CD8-positive, alpha-beta memory T cell (primary cell): ENCODE measurements at regions not wholly inside any gene's neighbourhood (a gene's known extent, or its start where the extent isn't known, plus 50 kb on each side); places are given as distances from the start of the nearest gene placed in this dataset.
"Not testable (repeated sequence)": the region's sequence is repeated elsewhere in the genome, so short reads cannot be mapped to it uniquely, and the experiment has no call there.

Experiments used
- CTCF ChIA-PET: fragments of 350-600 bp; sonication (Branson Sonifier 250); formaldehyde crosslinking; loops from one replicate; lab custom pipeline; 2021; ENCODE audit warnings: antibody characterized with exemption; lab: Charles Lee
- POLR2A ChIA-PET: fragments of 350-600 bp; sonication (Branson Sonifier 250); formaldehyde crosslinking; loops from one replicate; lab custom pipeline; 2021; ENCODE audit warnings: antibody characterized with exemption; lab: Charles Lee
- DNase-seq, 5 donors: peaks; one replicate each; pipeline versions ENCODE4 v3.0.0 to v3.0.0-alpha.2; 2020 to 2022; ENCODE audit warnings: mixed read lengths in 1 of 5
- H3K27ac ChIP-seq: one replicate; pipeline ENCODE4 v1.7.0; 2013; ENCODE audit warnings: low read depth, mild to moderate bottlenecking, low read length, moderate library complexity
- H3K27me3 ChIP-seq: 2 replicates; pipeline ENCODE4 v1.7.0; 2013; ENCODE audit warnings: low read length, mild to moderate bottlenecking; ENCODE audit not compliant: insufficient read depth, poor library complexity, severe bottlenecking
- H3K36me3 ChIP-seq: 2 replicates; pipeline ENCODE4 v1.7.0; 2013; ENCODE audit warnings: mild to moderate bottlenecking, low read length, moderate library complexity; ENCODE audit not compliant: insufficient read depth
- H3K4me1 ChIP-seq: 2 replicates; pipeline ENCODE4 v1.7.0; 2013; ENCODE audit warnings: mild to moderate bottlenecking, low read length, moderate library complexity; ENCODE audit not compliant: insufficient read depth
- H3K4me3 ChIP-seq: 2 replicates; pipeline ENCODE4 v1.7.0; 2013; ENCODE audit warnings: mild to moderate bottlenecking, low read length
- H3K9me3 ChIP-seq: 2 replicates; pipeline ENCODE4 v1.7.0; 2013; ENCODE audit warnings: mild to moderate bottlenecking, low read length
- H3K27ac Mint-ChIP-seq, 8 donors: one replicate each; pipeline ENCODE4 v1.8.0; 2020 to 2021; ENCODE audit warnings: mixed read lengths in 8 of 8, mild to moderate bottlenecking in 6 of 8, inconsistent platforms in 3 of 8, moderate library complexity in 3 of 8
- H3K27me3 Mint-ChIP-seq, 2 donors: one replicate each; pipeline ENCODE4 v1.8.0; 2020 to 2021; ENCODE audit warnings: mixed read lengths in 2 of 2, mild to moderate bottlenecking in 1 of 2, moderate library complexity in 1 of 2
- H3K36me3 Mint-ChIP-seq, 3 donors: one replicate each; pipeline ENCODE4 v1.8.0; 2020 to 2021; ENCODE audit warnings: mixed read lengths in 3 of 3, inconsistent platforms in 1 of 3, mild to moderate bottlenecking in 1 of 3
- H3K4me1 Mint-ChIP-seq, 3 donors: one replicate each; pipeline ENCODE4 v1.8.0; 2020 to 2021; ENCODE audit warnings: mixed read lengths in 3 of 3, inconsistent platforms in 1 of 3, mild to moderate bottlenecking in 1 of 3
- H3K4me3 Mint-ChIP-seq, 7 donors: one replicate each; pipeline ENCODE4 v1.8.0; 2020 to 2021; ENCODE audit warnings: mixed read lengths in 7 of 7, mild to moderate bottlenecking in 6 of 7, moderate library complexity in 4 of 7, inconsistent platforms in 2 of 7
- H3K9me3 Mint-ChIP-seq, 5 donors: one replicate each; pipeline ENCODE4 v1.8.0; 2020 to 2022; ENCODE audit warnings: mixed read lengths in 5 of 5, mild to moderate bottlenecking in 3 of 5, moderate library complexity in 2 of 5, inconsistent platforms in 1 of 5

DNA sequence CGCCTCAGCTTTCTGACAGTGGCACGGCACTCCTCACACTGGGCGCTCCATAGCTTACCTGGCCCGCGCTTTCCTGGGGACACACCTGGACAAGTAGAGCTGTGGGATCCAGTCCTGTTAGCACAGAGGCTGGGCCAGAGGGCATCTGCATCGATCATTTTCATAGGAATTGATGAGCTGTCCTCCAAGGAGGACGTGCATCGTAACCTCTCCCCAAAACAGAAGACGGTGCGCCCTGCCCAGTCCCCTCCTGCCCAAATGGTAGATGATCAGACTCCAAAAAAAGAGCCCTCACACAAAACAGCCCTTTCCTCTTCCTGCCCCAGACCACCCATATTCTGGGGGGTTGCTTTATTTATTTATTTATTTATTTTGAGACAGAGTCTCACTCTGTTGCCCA is 161.2 kb downstream of the CTTN start:
- Mint-ChIP-seq H3K4me1 (no peaks in the 10 kb centered on the region), H3K4me3 (no peak overlapping the region), H3K9me3 (no peaks in the 10 kb centered on the region), H3K36me3 (no peaks in the 10 kb centered on the region), H3K27ac (no peak overlapping the region), H3K27me3 (peaks cover 0 to 3% of the 10 kb centered on the region in 2 donors)
- H3K4me1 ChIP-seq = no peaks in the 10 kb centered on the region
- peak in 1 of 5 donors; percentile 26 for DNase-seq
- POLR2A ChIA-PET = no interaction called here
- H3K27me3 ChIP-seq = no peaks in the 10 kb centered on the region
- no peaks in the 10 kb centered on the region for H3K36me3 ChIP-seq
- no peak overlapping the region for H3K4me3 ChIP-seq
- no peaks in the 10 kb centered on the region for H3K9me3 ChIP-seq
- H3K27ac ChIP-seq = no peak overlapping the region
- CTCF ChIA-PET = no interaction called here

DNA sequence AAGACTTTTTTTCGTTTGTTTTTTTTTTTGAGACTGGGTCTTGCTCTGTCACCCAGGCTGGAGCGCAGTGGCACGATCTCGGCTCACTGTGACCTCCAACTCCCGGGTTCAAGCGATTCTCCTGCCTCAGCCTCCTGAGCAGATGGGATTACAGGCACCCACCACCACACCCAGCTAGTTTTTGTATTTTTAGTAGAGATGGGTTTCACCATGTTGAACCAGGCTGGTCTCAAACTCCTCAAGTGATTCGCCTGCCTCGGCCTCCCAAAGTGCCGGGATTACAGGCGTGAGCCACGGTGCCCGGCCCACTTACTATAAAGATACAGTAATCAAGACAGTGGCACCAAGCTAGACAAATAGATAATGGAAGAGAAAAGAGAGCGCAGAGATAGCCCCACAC is 162.3 kb downstream of the CTTN start:
- POLR2A ChIA-PET, H3K9me3 Mint-ChIP-seq, H3K9me3 ChIP-seq, H3K36me3 ChIP-seq, H3K4me3 ChIP-seq, H3K27me3 ChIP-seq, H3K27ac Mint-ChIP-seq, H3K4me3 Mint-ChIP-seq, H3K27ac ChIP-seq, CTCF ChIA-PET, H3K36me3 Mint-ChIP-seq, H3K4me1 Mint-ChIP-seq, H3K4me1 ChIP-seq: not testable (repeated sequence)
- H3K27me3 Mint-ChIP-seq = peaks cover 2 to 10% of the 10 kb centered on the region in 2 donors
- peak in 1 of 5 donors; percentile 14 for DNase-seq

GRCh38 chr11:70566768-70567530 is 168.6 kb downstream of the CTTN start:
- H3K27ac Mint-ChIP-seq = peak overlapping the region in 1 of 8 donors; percentile 32

DNA sequence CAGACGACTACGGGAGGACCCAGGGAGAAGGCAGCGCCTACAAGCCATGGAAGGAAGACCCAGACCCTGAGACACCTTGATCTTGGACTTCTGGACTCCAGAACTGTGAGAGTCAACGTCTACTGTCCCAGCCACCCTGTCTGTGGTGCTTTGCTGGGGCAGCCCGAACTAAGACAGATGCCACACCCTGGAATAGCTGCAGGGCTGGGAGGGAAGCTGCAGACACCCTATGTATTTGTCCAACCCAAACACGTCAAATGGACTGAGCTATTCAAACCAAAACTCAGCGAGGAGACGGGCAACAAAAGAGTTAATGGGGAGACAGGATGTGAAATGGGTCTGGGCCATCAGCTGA is 169.3 kb downstream of the CTTN start:
- Mint-ChIP-seq H3K4me3 (no peak overlapping the region), H3K27ac (no peak overlapping the region)

More at GRCh38 chr11:70566768-70567530, 168.6 kb downstream of the CTTN start:
- ChIA-PET POLR2A (no interaction called here), CTCF (no interaction called here)
- Histone ChIP-seq H3K4me3 (no peak overlapping the region), H3K27ac (no peak overlapping the region), H3K4me1 (no peaks in the 10 kb centered on the region), H3K36me3 (no peaks in the 10 kb centered on the region), H3K27me3 (peaks cover 8% of the 10 kb centered on the region), H3K9me3 (no peaks in the 10 kb centered on the region)
- DNase-seq = no peak
- Mint-ChIP-seq H3K4me3 (no peak overlapping the region), H3K9me3 (peaks cover 0 to 2% (median 0%) of the 10 kb centered on the region in 5 donors), H3K27me3 (peaks cover 15 to 34% of the 10 kb centered on the region in 2 donors), H3K36me3 (no peaks in the 10 kb centered on the region), H3K4me1 (peaks cover 0 to 8% (median 4%) of the 10 kb centered on the region in 3 donors)

DNA sequence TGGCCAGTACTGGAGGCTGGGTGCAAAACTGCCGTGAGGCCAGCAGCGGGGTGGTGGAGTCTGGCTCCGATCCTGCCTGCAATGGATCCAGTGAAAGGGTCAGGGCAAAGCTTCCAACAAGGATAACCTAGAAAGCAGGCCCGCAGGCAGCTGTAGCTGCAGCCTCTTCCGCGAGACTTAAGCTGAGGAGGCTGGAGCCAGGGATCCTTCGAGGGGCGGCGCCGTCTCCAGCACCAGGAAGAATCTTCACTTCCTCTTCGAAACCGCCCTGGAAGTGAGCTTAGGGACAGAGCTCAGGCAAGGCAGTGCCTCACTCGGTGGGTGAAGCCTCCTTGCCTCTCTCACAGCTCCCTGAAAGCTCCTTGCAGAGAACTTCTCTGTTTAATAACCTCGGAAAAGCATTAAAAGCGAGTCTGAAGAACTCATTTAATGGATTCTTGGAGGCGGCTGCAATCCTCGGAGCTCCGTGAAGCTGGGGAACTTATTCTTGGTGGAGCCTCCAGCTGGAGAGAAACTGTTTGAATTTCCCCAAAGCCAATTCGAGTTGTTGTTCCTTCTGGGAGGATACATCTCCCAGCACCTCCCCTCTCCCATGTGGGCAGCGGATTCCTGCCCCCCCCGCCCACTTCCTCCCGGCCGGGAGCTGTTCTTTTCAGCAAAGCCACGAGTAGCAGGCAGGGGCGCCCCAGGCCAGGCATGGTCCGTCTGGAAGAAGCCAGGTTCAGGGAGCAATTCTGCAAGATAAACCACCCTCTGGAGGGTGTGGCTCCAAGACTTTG is 169.9 kb downstream of the CTTN start:
- H3K4me1 ChIP-seq = no peaks in the 10 kb centered on the region
- Mint-ChIP-seq H3K4me3 (no peak overlapping the region), H3K27ac (no peak overlapping the region), H3K27me3 (peaks cover 15 to 34% of the 10 kb centered on the region in 2 donors), H3K9me3 (peaks cover 0 to 2% (median 0%) of the 10 kb centered on the region in 5 donors), H3K36me3 (no peaks in the 10 kb centered on the region), H3K4me1 (peaks cover 0 to 8% (median 4%) of the 10 kb centered on the region in 3 donors)
- ChIA-PET POLR2A (no interaction called here), CTCF (no interaction called here)
- H3K36me3 ChIP-seq = no peaks in the 10 kb centered on the region
- DNase-seq = peak in 1 of 5 donors; percentile 30
- no peak overlapping the region for H3K27ac ChIP-seq
- H3K9me3 ChIP-seq = no peaks in the 10 kb centered on the region
- H3K27me3 ChIP-seq = peaks cover 8% of the 10 kb centered on the region
- H3K4me3 ChIP-seq = no peak overlapping the region

More for the DNA sequence above, 169.3 kb downstream of the CTTN start:
- Histone ChIP-seq H3K27ac (no peak overlapping the region), H3K4me3 (no peak overlapping the region), H3K4me1 (no peaks in the 10 kb centered on the region), H3K27me3 (peaks cover 8% of the 10 kb centered on the region), H3K9me3 (no peaks in the 10 kb centered on the region), H3K36me3 (no peaks in the 10 kb centered on the region)
- Mint-ChIP-seq H3K9me3 (peaks cover 0 to 2% (median 0%) of the 10 kb centered on the region in 5 donors), H3K36me3 (no peaks in the 10 kb centered on the region), H3K4me1 (peaks cover 0 to 8% (median 4%) of the 10 kb centered on the region in 3 donors), H3K27me3 (peaks cover 15 to 34% of the 10 kb centered on the region in 2 donors)
- POLR2A ChIA-PET = no interaction called here
- CTCF ChIA-PET = no interaction called here
- peak in 1 of 5 donors; percentile 8 for DNase-seq

GRCh38 chr11:70568814-70569617 is 170.7 kb downstream of the CTTN start:
- Mint-ChIP-seq H3K4me3 (no peak overlapping the region), H3K36me3 (no peaks in the 10 kb centered on the region), H3K9me3 (peaks cover 0 to 2% (median 0%) of the 10 kb centered on the region in 5 donors), H3K27ac (no peak overlapping the region), H3K27me3 (peaks cover 16 to 34% of the 10 kb centered on the region in 2 donors), H3K4me1 (peaks cover 0 to 8% (median 4%) of the 10 kb centered on the region in 3 donors)
- Histone ChIP-seq H3K36me3 (no peaks in the 10 kb centered on the region), H3K27me3 (peaks cover 8% of the 10 kb centered on the region), H3K4me1 (no peaks in the 10 kb centered on the region), H3K27ac (no peak overlapping the region), H3K4me3 (no peak overlapping the region), H3K9me3 (no peaks in the 10 kb centered on the region)
- ChIA-PET POLR2A (no interaction called here), CTCF (no interaction called here)
- DNase-seq = peak in 1 of 5 donors; percentile 42

GRCh38 chr11:70569618-70569890 is 171.2 kb downstream of the CTTN start:
- Histone ChIP-seq H3K27me3 (peaks cover 8% of the 10 kb centered on the region), H3K9me3 (no peaks in the 10 kb centered on the region), H3K27ac (no peak overlapping the region), H3K36me3 (no peaks in the 10 kb centered on the region), H3K4me3 (no peak overlapping the region), H3K4me1 (no peaks in the 10 kb centered on the region)
- Mint-ChIP-seq H3K36me3 (no peaks in the 10 kb centered on the region), H3K9me3 (peaks cover 0 to 2% (median 0%) of the 10 kb centered on the region in 5 donors), H3K4me3 (no peak overlapping the region), H3K27me3 (peaks cover 16 to 34% of the 10 kb centered on the region in 2 donors), H3K27ac (peak overlapping the region in 1 of 8 donors; percentile 74), H3K4me1 (peaks cover 0 to 8% (median 4%) of the 10 kb centered on the region in 3 donors)
- no peak for DNase-seq
- CTCF ChIA-PET = no interaction called here
- POLR2A ChIA-PET = no interaction called here
